ENCODE measurements at regions not wholly inside any gene's neighbourhood (a gene's known extent, or its start where the extent isn't known, plus 50 kb on each side); places are given as distances from the start of the nearest gene placed in this dataset.

GRCh38 chr21:26747216-26747615, 98.0 kb downstream of the ADAMTS1 start:
- TF ChIP-seq CTCF (IDR thresholded peaks at IDR 0.05; ENCODE audit: borderline replicate concordance, extremely low read depth, low read length, poor library complexity, severe bottlenecking): no peak
- TF ChIP-seq EZH2 (IDR thresholded peaks at IDR 0.05; ENCODE audit: borderline replicate concordance, low read depth, low read length, severe bottlenecking): no peak
- no peak overlapping the region for H3K4me3 ChIP-seq (ENCODE audit: low read depth in 1 of 2, low read length in 2 of 2)
- no peaks in the 10 kb centered on the region for H3K9me3 ChIP-seq (ENCODE audit: insufficient read depth, low read length, severe bottlenecking)
- no peak for DNase-seq
- no peaks in the 10 kb centered on the region for H3K4me1 ChIP-seq (ENCODE audit: insufficient read depth, low read length)
- H3K4me2 ChIP-seq (ENCODE audit: insufficient read depth, low read length): no peak overlapping the region
- H3K27ac ChIP-seq (ENCODE audit: low read length): no peak overlapping the region
- no peaks in the 10 kb centered on the region for H3K79me2 ChIP-seq (ENCODE audit: insufficient read depth, low read length)
- H3K36me3 ChIP-seq (ENCODE audit: insufficient read depth, low read length): no peaks in the 10 kb centered on the region
- no peak for ATAC-seq (ENCODE audit: insufficient read depth, low read depth)
- H3K9ac ChIP-seq (ENCODE audit: low read depth, low read length): no peak overlapping the region
- H3K27me3 ChIP-seq (ENCODE audit: insufficient read depth, low read length, poor library complexity): no peaks in the 10 kb centered on the region
- no peak overlapping the region for H2AFZ ChIP-seq (ENCODE audit: low read depth, low read length)
- no peaks in the 10 kb centered on the region for H4K20me1 ChIP-seq (ENCODE audit: insufficient read depth, low read length)

GRCh38 chr21:26743524-26743923, 101.7 kb downstream of the ADAMTS1 start:
- Histone ChIP-seq H3K4me3 (ENCODE audit: low read depth in 1 of 2, low read length in 2 of 2) (no peak overlapping the region), H3K27ac (ENCODE audit: low read length) (no peak overlapping the region), H4K20me1 (ENCODE audit: insufficient read depth, low read length) (no peaks in the 10 kb centered on the region), H3K4me2 (ENCODE audit: insufficient read depth, low read length) (no peak overlapping the region), H3K36me3 (ENCODE audit: insufficient read depth, low read length) (no peaks in the 10 kb centered on the region), H3K79me2 (ENCODE audit: insufficient read depth, low read length) (no peaks in the 10 kb centered on the region), H3K27me3 (ENCODE audit: insufficient read depth, low read length, poor library complexity) (no peaks in the 10 kb centered on the region), H3K9ac (ENCODE audit: low read depth, low read length) (no peak overlapping the region), H3K9me3 (ENCODE audit: insufficient read depth, low read length, severe bottlenecking) (no peaks in the 10 kb centered on the region), H3K4me1 (ENCODE audit: insufficient read depth, low read length) (no peaks in the 10 kb centered on the region), H2AFZ (ENCODE audit: low read depth, low read length) (no peak overlapping the region)
- DNase-seq (no peak), ATAC-seq (ENCODE audit: insufficient read depth, low read depth) (no peak)
- no peak for TF ChIP-seq EZH2 (IDR thresholded peaks at IDR 0.05; ENCODE audit: borderline replicate concordance, low read depth, low read length, severe bottlenecking)
- TF ChIP-seq CTCF (IDR thresholded peaks at IDR 0.05; ENCODE audit: borderline replicate concordance, extremely low read depth, low read length, poor library complexity, severe bottlenecking): no peak

- no peaks in the 10 kb centered on the region for H3K36me3 ChIP-seq (ENCODE audit: insufficient read depth, low read length)
- H2AFZ ChIP-seq (ENCODE audit: low read depth, low read length): no peak overlapping the region
- H3K4me1 ChIP-seq (ENCODE audit: insufficient read depth, low read length): no peaks in the 10 kb centered on the region
- H3K9ac ChIP-seq (ENCODE audit: low read depth, low read length): no peak overlapping the region
- no peak for TF ChIP-seq CTCF (IDR thresholded peaks at IDR 0.05; ENCODE audit: borderline replicate concordance, extremely low read depth, low read length, poor library complexity, severe bottlenecking)
- TF ChIP-seq EZH2 (IDR thresholded peaks at IDR 0.05; ENCODE audit: borderline replicate concordance, low read depth, low read length, severe bottlenecking): no peak
- no peak overlapping the region for H3K27ac ChIP-seq (ENCODE audit: low read length)
- ATAC-seq (ENCODE audit: insufficient read depth, low read depth) (no peak), DNase-seq (no peak)
- H4K20me1 ChIP-seq (ENCODE audit: insufficient read depth, low read length): no peaks in the 10 kb centered on the region
- H3K9me3 ChIP-seq (ENCODE audit: insufficient read depth, low read length, severe bottlenecking): no peaks in the 10 kb centered on the region
- no peak overlapping the region for H3K4me3 ChIP-seq (ENCODE audit: low read depth in 1 of 2, low read length in 2 of 2)
- H3K27me3 ChIP-seq (ENCODE audit: insufficient read depth, low read length, poor library complexity): no peaks in the 10 kb centered on the region
- H3K4me2 ChIP-seq (ENCODE audit: insufficient read depth, low read length): no peak overlapping the region
- no peaks in the 10 kb centered on the region for H3K79me2 ChIP-seq (ENCODE audit: insufficient read depth, low read length)
Measured at GRCh38 chr21:26739189-26739588, 106.0 kb downstream of the ADAMTS1 start.

GRCh38 chr21:26736449-26736848, 108.8 kb downstream of the ADAMTS1 start:
- no peak overlapping the region for H3K27ac ChIP-seq (ENCODE audit: low read length)
- H3K36me3 ChIP-seq (ENCODE audit: insufficient read depth, low read length): no peaks in the 10 kb centered on the region
- H4K20me1 ChIP-seq (ENCODE audit: insufficient read depth, low read length): no peaks in the 10 kb centered on the region
- no peaks in the 10 kb centered on the region for H3K9me3 ChIP-seq (ENCODE audit: insufficient read depth, low read length, severe bottlenecking)
- no peaks in the 10 kb centered on the region for H3K4me1 ChIP-seq (ENCODE audit: insufficient read depth, low read length)
- no peaks in the 10 kb centered on the region for H3K27me3 ChIP-seq (ENCODE audit: insufficient read depth, low read length, poor library complexity)
- ATAC-seq (ENCODE audit: insufficient read depth, low read depth) (no peak), DNase-seq (no peak)
- H2AFZ ChIP-seq (ENCODE audit: low read depth, low read length): no peak overlapping the region
- no peak overlapping the region for H3K4me3 ChIP-seq (ENCODE audit: low read depth in 1 of 2, low read length in 2 of 2)
- TF ChIP-seq EZH2 (IDR thresholded peaks at IDR 0.05; ENCODE audit: borderline replicate concordance, low read depth, low read length, severe bottlenecking): no peak
- TF ChIP-seq CTCF (IDR thresholded peaks at IDR 0.05; ENCODE audit: borderline replicate concordance, extremely low read depth, low read length, poor library complexity, severe bottlenecking): no peak
- no peaks in the 10 kb centered on the region for H3K79me2 ChIP-seq (ENCODE audit: insufficient read depth, low read length)
- H3K4me2 ChIP-seq (ENCODE audit: insufficient read depth, low read length): no peak overlapping the region
- H3K9ac ChIP-seq (ENCODE audit: low read depth, low read length): no peak overlapping the region
